SU-DHL-6 (cell line): ENCODE measurements at regions not wholly inside any gene's neighbourhood (a gene's known extent, or its start where the extent isn't known, plus 50 kb on each side); places are given as distances from the start of the nearest gene placed in this dataset.

Experiments
- EZH2phosphoT487 ChIP-seq: fragments of 200-600 bp; sonication (generic), shearing (Covaris generic); conservative IDR thresholded peaks from 2 replicates; pipeline ENCODE4 v1.6.1; 2018; ENCODE audit warnings: mild to moderate bottlenecking, antibody characterized with exemption, low read length, moderate library complexity, mixed read lengths
- TF ChIP-seq, protein P1 (sequence below): fragments of 200-600 bp; sonication (generic); IDR thresholded peaks from one replicate; pipeline ENCODE4 v1.5.1; 2017; ENCODE audit warnings: antibody characterized with exemption, mild to moderate bottlenecking, low read length, moderate library complexity; ENCODE audit not compliant: insufficient read depth, poor library complexity, severe bottlenecking

GRCh38 chr11:127888386-127888785 is 699.0 kb downstream of the ETS1 start:
- TF ChIP-seq, protein P1, sequence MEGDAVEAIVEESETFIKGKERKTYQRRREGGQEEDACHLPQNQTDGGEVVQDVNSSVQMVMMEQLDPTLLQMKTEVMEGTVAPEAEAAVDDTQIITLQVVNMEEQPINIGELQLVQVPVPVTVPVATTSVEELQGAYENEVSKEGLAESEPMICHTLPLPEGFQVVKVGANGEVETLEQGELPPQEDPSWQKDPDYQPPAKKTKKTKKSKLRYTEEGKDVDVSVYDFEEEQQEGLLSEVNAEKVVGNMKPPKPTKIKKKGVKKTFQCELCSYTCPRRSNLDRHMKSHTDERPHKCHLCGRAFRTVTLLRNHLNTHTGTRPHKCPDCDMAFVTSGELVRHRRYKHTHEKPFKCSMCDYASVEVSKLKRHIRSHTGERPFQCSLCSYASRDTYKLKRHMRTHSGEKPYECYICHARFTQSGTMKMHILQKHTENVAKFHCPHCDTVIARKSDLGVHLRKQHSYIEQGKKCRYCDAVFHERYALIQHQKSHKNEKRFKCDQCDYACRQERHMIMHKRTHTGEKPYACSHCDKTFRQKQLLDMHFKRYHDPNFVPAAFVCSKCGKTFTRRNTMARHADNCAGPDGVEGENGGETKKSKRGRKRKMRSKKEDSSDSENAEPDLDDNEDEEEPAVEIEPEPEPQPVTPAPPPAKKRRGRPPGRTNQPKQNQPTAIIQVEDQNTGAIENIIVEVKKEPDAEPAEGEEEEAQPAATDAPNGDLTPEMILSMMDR, result no peak
- no peak for TF ChIP-seq EZH2phosphoT487
